Gastroesophageal sphincter (tissue), 3 donors: ENCODE measurements at regions not wholly inside any gene's neighbourhood (a gene's known extent, or its start where the extent isn't known, plus 50 kb on each side); places are given as distances from the start of the nearest gene placed in this dataset.

Experiments
- CTCF ChIP-seq, 4 experiments: fragments of 200-600 bp in 2 of 4; fragments of 450-650 bp in 2 of 4; sonication (generic) in 1 of 4; IDR thresholded peaks; one replicate each; pipeline ENCODE4 v1.5.1; 2017 to 2019; ENCODE audit warnings: antibody characterized with exemption in 4 of 4, mild to moderate bottlenecking in 2 of 4, moderate library complexity in 2 of 4
- EP300 ChIP-seq: sonication (generic); formaldehyde crosslinking; IDR thresholded peaks from one replicate; pipeline ENCODE4 v1.6.1; 2017; ENCODE audit warnings: antibody characterized with exemption, mild to moderate bottlenecking
- POLR2AphosphoS5 ChIP-seq: sonication (generic); formaldehyde crosslinking; IDR thresholded peaks from one replicate; pipeline ENCODE4 v1.6.1; 2017; ENCODE audit warnings: antibody characterized with exemption

GRCh38 chr16:35148748-35149147 is 1689.3 kb downstream of the TP53TG3F start:
- TF ChIP-seq CTCF (IDR thresholded peaks at IDR 0.05) = no peak
- TF ChIP-seq POLR2AphosphoS5 = no peak
- no peak for TF ChIP-seq EP300
